ENCODE measurements at regions not wholly inside any gene's neighbourhood (a gene's known extent, or its start where the extent isn't known, plus 50 kb on each side); places are given as distances from the start of the nearest gene placed in this dataset.
"Not testable (repeated sequence)": the region's sequence is repeated elsewhere in the genome, so short reads cannot be mapped to it uniquely, and the experiment has no call there.

DNA sequence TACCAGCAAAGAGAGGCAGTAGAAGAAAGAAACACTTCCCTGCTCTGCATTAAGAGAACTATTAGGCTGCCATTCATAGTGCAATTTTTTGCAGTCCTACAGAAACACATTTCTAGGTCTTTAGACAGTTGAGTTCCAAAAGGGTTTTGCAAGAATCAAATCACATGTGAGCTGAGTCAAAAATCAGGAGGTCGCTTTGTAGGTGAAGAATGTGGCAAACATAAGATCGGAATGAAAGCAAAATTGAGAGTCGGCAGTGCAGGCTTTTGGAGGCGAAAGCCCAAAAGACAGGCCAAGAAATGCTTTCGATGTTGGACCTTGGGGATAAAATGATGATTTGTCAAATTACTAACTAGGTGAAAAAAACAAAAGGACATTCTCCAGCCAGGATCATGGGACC lies 213.5 kb upstream of the NRIP1 start:
- DNase-seq (ENCODE audit: low read depth): no peak

DNA sequence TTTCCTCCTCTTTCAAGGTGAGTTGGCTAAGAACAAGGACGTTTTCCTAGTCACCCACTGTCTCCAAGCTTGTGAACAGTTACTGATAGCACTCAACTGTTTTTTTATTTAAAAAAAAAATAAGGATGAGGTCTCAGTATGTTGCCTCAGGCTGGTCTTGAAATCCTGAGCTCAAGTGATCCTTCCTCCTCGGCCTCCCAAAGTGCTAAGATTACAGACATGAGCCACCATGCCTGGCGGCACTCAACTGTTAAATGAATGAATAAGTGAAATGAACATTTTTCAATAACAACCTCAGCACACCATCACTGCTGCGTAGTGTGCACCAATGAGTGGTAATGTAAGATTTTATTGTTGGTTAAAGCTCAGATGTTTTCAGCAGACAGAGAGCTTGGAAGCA lies 214.1 kb upstream of the NRIP1 start:
- DNase-seq (ENCODE audit: low read depth): no peak

DNA sequence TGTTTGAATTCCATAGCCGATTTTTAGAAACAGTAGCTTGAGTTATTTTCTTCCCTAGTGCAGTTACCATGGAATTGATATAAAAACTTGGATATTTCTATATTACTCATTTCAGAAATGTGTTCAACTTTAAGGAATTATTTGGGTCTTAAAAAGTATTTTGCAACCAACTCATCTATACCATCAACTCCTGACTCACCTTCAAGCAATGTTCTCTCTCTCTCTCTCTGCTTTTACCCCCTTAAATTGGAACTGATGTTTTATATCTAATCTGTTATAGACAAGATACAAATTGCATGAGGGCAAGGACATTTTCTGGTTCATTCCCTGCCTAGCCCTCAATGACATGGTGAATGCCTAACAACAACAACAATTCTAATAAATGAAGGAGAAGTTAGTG lies 214.7 kb upstream of the NRIP1 start:
- no peak for DNase-seq (ENCODE audit: low read depth)

DNA sequence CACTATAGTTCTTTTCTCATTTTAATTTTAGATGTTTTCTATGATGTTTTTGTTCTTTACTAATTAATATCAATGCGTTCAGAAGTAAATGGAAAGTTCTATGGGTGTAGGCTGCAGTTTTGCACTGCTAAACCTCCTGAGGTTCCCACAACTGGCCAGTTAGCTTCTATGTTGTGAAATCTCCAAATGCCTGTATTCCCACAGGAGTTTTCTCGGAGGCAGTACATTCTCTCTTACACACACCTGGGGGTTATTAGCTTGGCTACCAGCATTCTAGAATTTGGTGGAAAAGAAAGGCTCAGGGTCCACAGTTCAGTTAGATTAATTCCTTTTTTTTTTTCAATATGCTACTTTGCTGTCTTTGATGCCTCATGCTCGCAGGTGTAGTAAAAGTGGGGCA lies 216.9 kb upstream of the NRIP1 start:
- DNase-seq (ENCODE audit: low read depth): no peak

DNA sequence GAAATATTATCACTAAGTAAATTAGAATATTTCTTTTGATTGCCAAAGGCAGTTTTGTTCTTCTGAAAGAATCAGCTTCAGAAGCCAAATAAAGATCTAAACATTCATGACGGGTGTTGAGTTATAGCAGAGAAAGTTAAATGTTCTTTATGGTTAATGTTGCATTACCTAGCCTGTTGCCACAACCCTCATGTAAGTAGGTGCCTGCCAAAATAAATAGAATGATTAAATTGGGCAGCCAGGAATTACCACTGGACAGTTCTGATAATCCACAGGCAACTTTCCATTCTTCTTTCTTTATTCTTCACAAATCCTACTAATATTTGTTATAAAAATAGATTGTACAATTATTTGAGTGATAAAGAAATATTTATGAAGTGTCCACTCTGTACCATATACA lies 217.9 kb upstream of the NRIP1 start:
- no peak for DNase-seq (ENCODE audit: low read depth)

DNA sequence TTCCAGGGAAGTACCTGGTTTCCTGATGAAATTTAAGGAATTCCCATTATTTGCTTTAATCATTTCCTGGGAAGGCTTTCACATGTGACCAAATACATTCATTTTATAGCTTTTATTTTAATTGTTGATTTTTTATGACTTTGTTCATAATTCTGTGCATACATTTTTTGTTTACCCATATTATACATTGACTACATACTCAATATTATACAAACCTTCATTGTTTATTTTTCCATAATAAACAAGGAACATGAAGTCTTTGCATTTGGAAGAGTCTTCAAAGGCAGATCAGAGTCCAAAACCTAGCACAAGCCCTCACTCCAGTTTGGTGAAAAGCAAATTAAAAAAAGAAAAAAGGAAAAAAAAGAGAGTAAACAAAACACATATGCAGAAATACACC lies 218.3 kb upstream of the NRIP1 start:
- no peak for DNase-seq (ENCODE audit: low read depth)

DNA sequence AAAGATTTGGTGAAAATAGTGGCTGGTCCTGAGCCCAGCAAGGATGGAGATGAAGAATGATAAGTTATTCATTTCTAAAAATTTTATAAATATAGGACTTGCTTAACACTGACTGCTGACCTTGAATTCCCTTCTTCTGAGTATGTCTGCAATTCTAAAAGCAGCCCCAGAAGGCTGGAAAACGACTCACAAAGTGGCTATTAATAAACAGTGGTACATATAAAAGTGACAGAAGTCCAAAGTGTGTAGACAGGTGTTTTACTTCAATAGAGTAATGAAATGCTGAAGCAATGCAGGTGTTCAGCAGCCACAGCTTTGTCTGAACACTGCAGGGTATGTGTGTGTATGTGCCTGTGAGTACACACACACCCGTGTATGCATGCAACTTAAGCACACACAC lies 219.0 kb upstream of the NRIP1 start:
- DNase-seq (ENCODE audit: low read depth): no peak

DNA sequence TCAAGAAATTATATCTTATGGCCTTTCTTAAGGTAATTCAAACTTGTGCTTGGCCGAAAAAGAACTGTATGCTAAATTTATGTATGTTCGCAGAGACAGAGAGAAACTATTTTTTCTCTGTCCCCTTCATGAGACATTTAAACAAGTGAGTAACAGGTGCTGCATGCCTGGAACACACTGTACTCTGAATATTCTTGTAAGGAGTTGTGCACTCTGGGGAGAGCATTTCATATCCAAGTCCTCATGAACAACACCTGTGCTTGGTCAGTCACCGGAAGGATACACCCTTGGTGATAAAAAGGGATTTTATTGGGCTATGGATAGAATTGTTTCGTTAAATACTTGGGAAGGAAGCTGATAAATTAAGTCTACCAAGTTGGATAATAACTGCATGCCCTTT lies 220.8 kb upstream of the NRIP1 start:
- DNase-seq (ENCODE audit: low read depth): no peak

DNA sequence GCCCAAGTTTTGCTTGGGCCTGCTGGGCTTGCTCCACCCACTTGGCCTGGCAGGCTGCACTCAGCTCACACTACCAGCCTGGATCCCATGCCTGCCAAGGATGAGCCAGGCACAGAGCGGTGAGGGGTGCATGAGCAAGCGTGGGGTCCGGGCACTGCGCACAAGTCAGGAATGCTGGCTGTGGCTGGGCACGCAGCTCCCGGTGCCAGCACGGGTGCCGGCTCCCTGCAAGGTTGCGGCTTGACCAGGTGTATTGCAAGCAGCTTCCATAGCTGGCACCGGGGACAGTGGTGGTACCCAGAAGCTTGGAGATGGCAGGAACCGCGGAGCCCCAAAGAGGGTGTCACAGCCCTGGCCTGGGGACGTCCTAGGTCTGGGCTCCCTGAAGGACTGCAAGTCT lies 224.4 kb upstream of the NRIP1 start:
- DNase-seq (ENCODE audit: low read depth): no peak

DNA sequence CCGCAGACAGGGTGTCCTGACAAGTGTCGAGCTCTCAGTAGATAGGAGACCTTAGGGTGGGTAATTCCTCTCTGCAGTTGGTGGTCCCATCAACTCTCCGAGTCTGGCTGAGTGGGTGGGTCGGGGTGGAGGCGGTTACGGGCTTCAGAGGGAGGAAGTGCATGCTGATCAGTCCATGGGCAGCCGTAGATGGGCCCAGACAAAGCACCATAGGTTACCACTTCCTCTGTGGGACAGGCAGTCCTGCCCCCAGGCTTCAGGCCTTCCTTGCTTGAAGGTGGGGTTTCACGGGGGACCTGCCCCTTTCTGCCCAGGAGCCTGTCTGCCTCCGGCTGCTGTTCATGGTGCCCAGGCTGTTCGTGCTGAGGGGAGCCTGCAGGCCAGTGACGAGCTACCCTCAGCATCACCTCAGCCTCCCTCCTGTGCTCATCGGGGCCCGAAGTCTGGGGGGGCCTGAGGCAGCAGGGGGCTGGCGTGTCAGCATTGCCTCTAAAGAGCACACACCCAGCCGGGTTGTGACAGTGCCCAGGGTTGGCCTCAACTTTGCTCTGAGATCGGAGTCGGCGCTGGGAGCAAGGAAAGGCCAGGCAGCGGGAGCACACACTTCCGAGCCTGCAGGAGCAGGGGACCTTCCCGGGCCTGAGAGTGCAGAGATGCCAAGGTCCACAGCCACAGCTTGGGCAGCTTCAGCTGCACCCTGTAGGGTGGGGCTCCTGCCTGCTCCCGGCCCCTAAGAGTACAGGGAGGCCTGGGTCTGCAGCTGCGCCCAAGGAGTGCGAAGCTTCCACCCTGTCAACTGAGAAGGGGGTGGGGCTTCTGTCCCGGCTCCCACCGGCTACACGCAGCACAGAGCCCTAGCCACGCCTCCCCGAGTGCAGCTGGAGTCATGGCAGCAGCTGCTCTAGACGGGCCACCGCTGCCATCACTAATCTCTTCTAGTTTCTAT lies 225.4 kb upstream of the NRIP1 start:
- peak; percentile 45 for DNase-seq (ENCODE audit: low read depth)

DNA sequence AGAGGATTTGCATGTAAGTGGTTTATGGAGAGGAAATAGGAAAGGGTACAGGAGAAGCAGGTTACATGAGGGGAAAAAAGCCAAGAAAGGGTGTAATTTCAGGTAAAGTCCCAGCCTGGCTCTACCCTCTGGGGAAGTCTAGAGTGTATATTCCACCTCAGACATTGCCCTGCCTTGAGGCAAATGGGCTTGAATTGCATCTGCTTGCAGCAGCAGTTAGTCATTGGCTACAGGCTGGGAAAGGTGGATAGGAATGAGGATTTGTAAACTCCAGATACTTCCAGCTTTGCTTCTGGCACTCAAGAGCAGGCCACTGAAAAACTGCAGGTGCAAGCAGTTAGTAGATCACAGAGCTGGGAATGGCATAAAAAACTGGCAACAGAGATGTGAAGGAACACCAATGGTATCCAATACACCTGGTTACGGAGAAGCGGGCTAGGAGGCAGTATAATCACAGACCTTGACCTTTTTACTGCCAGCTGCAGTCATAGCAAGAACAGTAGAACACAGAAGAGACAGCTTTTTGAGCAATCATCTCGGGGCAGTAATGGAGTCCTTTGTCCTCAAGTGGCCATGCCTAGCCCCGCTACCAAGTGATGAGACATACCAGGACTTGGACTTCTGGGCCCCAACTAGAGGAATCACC lies 226.9 kb upstream of the NRIP1 start:
- no peak for DNase-seq (ENCODE audit: low read depth)

DNA sequence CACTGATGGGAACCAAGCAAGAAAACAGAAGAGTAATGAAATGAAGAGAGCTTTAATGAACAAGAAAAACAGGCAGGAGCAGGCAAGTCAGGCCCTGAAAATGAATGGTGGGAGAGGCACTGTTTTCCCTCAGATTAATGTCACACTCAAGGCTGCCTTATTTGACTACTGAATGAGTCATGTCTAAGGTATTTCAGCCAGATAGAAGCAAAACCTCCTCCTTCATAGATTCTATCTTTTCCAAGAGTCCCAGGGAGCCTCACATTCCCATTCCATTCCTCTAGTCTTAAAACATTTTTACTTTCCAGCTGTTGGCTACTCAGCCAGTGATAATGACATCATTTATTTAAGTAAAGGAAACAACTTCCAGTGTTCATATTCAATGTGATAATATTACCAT lies 228.4 kb upstream of the NRIP1 start:
- peak; percentile 79 for DNase-seq (ENCODE audit: low read depth)

DNA sequence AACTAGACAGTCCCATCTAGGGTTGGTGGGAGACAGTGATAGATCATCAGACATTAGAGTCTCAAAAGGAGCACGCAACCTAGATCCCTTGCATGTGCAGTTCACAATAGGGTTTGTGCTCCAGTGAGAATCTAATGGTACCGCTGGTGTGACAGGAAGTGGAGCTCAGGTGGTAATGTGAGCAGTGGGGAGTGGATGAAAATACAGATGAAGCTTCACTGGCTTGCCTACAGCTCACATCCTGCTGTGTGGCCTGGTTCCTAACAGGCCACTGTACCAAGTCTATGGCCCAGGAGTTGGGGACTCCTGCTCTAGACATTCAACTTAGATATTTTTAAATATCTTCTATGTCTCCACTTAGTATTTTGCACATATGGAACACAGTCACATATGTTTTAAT lies 231.1 kb upstream of the NRIP1 start:
- no peak for DNase-seq (ENCODE audit: low read depth)

DNA sequence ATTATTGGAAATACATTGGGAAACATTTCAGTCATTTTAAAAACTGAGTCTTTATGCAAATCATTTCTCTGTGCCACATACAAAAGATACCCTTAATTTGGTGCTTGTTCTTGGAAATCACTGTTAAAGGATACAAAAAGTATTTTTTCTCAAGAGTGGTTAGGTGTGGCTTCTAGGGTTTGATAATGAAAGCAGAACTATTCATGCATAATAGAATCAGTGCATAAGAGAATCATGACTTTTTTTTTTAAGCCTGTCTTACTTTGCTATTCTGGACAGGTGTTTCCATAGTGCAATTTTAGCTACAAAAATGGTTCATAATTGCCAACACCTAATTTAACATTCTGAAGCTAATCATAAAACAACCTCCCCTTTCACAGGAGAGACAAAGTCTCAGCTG lies 233.0 kb upstream of the NRIP1 start:
- no peak for DNase-seq (ENCODE audit: low read depth)

DNA sequence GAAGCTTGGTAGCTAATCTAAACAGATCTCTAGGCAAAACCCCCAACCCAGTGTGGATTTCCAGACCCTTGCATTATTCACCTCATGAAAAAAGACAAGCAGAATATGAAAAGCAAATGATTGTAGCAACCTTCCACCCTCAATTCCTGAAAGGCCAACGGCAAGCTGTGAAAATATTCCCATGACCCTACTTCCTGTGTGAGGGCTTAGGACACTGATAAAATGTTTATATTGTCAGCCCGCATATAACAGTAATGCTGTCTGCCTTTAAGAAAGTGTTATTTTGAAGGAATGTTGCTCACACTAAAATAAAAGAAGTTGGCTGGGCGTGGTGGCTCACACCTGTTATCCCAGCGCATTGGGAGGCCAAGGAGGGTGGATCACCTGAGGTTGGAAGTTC lies 233.5 kb upstream of the NRIP1 start:
- DNase-seq (ENCODE audit: low read depth): no peak

DNA sequence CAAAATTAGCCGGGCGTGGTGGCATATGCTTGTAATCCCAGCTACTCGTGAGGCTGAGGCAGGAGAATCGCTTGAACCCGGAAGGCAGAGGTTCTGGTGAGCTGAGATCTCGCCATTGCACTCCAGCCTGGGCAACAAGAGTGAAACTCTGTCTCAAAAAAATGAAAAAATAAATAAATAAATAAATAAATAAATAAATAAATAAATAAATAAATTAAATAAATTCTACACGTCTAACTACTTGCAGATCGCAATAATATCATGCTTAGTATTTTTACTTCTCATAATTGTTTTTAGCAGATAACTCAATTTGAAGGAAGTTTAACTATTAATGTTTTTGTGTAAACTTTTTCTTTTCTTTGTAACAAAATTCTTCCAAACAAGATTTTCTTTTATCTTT lies 234.0 kb upstream of the NRIP1 start:
- DNase-seq (ENCODE audit: low read depth): not testable (repeated sequence)

DNA sequence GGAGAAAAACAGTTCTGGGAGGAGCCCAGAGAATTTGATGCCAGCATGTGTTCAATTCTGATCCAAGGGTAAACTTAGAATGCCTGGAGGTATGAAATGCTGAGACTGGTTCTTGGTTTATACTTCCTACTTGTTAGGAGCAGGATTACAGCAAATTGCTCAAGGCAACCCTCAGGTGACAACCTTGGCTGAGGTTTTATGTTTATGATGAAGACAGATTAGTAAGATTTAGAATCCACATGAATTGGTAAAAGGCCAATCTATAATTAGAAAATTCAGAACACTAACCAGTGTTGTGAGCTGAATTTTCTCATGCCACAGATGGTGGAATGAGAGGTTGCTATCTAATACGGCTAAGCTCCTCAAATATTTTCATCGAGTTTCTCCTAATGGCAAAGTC lies 235.3 kb upstream of the NRIP1 start:
- DNase-seq (ENCODE audit: low read depth): peak; percentile 19

DNA sequence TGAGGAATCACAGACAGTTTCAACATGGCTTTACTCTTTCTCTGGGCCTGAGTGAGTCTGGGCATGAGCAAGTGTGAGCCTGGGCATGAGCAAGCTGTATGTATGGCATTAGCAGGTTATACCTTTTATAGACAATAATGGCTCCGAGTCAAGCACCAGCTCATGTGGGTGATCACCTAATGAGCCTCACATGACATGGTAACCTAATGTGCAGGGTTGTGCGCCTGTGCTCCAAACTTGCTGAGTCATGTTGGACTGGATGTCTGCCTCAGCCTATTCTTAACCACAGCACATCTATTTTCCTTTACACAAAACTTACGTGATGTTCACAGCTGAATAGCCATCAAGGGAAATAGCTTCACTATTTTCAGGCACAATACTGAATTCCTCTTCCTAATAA lies 236.2 kb upstream of the NRIP1 start:
- DNase-seq (ENCODE audit: low read depth): peak; percentile 43

DNA sequence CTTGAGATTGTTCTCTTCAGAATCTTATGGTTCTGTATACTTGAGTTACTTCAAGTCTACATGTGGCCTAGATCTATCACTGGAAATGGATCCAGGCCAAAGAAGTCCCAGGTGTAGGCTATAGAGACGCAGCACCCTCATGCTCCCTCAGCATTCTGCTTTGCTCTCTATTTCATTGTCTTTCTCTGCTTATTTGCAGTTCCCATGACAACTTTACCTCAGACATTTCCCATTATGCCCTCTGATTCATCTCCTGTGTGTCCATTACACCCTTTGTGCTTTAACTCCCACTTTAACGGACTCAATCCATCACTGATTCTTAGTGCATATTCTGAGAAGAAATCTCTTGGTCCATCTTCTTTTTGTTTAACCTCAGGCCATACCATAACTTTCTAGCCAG lies 236.9 kb upstream of the NRIP1 start:
- peak; percentile 54 for DNase-seq (ENCODE audit: low read depth)

DNA sequence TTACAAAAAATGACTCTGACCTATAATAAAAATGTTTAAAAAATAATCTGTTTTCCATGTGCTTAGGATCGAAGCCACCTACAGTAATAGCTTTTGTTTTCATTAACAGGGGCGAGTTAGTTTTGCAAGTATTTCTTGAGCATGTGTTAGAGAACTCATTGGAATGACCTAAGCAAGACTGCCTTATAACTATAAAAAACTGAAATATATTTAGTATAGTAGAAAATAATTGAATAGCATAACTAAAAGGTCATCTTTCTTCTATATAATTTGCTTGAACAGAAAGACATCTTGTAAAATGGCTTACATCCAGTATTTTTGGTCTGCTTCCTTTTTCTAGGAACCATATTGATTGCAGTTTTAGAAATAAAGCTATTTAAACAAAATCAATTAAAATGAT lies 241.5 kb upstream of the NRIP1 start:
- DNase-seq (ENCODE audit: low read depth): no peak

DNA sequence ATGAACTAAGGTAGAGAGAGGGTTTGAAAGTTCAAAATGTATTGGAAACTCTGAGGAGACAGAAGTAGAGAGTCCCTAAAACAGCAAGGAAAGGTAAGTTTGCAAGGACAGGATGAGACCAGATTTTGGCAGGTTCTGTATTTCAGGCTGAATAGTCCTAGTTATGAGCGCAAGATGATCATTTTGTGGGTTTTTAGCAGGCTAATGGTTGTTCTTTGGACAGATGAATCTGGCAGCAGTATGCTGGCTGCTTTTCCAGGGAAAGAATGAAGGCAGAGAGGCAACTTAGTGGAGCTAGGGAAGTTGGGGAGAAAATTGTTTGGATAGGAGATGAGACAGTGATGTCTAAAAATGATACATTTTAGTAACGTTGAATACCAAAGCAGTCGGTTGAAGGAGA lies 243.5 kb upstream of the NRIP1 start:
- no peak for DNase-seq (ENCODE audit: low read depth)

DNA sequence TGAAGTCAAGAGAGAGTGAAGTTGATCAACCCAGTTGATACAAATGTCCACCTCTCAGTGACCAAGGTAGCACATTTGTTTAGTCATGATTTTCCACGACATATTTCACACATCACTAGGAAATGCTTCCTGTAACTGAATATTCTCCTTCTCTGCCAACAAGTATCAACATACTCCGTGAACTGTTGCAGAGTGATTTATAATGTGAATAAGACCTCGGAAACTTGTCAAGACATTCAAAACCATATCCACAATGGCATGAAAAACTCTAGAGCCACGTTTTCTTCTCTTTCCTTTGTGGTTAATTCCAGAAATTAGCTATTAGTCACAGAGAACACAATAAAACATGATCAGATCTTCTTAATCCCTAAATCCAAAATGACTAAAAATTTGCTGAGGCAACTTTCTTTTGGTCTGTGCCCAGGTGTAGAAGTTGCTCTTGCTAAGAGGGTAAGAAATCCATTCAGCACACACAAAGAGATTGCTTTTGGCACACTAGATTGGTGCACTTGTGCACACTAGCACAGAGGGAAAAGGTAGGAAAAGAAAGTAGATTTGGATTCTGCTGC lies 244.3 kb upstream of the NRIP1 start:
- peak; percentile 46 for DNase-seq (ENCODE audit: low read depth)

DNA sequence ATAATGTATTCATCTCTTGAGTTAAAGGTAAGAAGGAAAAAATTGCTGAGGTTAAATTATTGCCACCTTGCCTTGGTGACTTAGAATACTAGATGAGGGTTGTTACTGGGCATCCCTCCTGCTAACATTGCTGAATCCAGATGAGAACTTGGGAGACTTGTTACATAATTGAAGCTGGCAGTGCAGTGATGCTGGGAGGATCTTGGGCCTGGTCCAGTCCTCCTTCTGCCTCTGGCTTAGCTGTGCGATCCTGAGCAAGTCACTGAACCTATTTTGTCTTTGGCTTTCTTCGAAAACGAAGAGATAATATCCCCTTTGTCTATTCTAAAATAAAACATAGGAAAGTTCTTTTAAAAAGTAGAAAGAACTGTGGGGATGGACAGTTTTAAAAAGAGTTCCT lies 244.9 kb upstream of the NRIP1 start:
- DNase-seq (ENCODE audit: low read depth): no peak
